Astrocyte (in vitro differentiated cells and primary cell): ENCODE measurements at regions not wholly inside any gene's neighbourhood (a gene's known extent, or its start where the extent isn't known, plus 50 kb on each side); places are given as distances from the start of the nearest gene placed in this dataset.

Experiments
- DNase-seq: peaks from one replicate; pipeline ENCODE4 v3.0.0-alpha.2; 2010; ENCODE audit warnings: low read depth
- FAIRE-seq: peaks from 2 replicates; lab custom pipeline; 2011; peaks lifted over from hg19 to GRCh38; lab: Jason Lieb, UNC
- H2AFZ ChIP-seq: 2 replicates; pipeline ENCODE4 v1.6.0; 2012; ENCODE audit warnings: low read depth, low read length, inconsistent platforms
- H3K27ac ChIP-seq: 2 replicates; pipeline ENCODE4 v1.5.1; 2011; ENCODE audit warnings: low read depth, low read length, inconsistent platforms
- H3K27me3 ChIP-seq: 2 replicates; pipeline ENCODE4 v1.6.0; 2011; ENCODE audit warnings: low read length, inconsistent platforms; ENCODE audit not compliant: insufficient read depth
- H3K36me3 ChIP-seq: 2 replicates; pipeline ENCODE4 v1.5.1; 2011; ENCODE audit warnings: low read length, inconsistent platforms; ENCODE audit not compliant: insufficient read depth
- H3K4me1 ChIP-seq: 2 replicates; pipeline ENCODE4 v1.5.1; 2011; ENCODE audit warnings: low read length, inconsistent platforms; ENCODE audit not compliant: insufficient read depth
- H3K4me2 ChIP-seq: 2 replicates; pipeline ENCODE4 v1.6.0; 2012; ENCODE audit warnings: low read length, inconsistent platforms
- H3K4me3 ChIP-seq: 2 replicates; pipeline ENCODE4 v1.5.1; 2011; ENCODE audit warnings: low read depth, mild to moderate bottlenecking, low read length, inconsistent platforms; ENCODE audit not compliant: insufficient read depth
- H3K79me2 ChIP-seq: 2 replicates; pipeline ENCODE4 v1.6.0; 2012; ENCODE audit warnings: mild to moderate bottlenecking, low read length, inconsistent platforms; ENCODE audit not compliant: insufficient read depth
- H3K9ac ChIP-seq: 2 replicates; pipeline ENCODE4 v1.6.0; 2012; ENCODE audit warnings: mild to moderate bottlenecking, low read length, inconsistent platforms
- H3K9me3 ChIP-seq: 2 replicates; pipeline ENCODE4 v1.5.1; 2012; ENCODE audit warnings: low read depth, mild to moderate bottlenecking, low read length, inconsistent platforms; ENCODE audit not compliant: insufficient read depth
- H4K20me1 ChIP-seq: 2 replicates; pipeline ENCODE4 v1.6.0; 2012; ENCODE audit warnings: low read length, inconsistent platforms; ENCODE audit not compliant: insufficient read depth
- H3K27ac Mint-ChIP-seq: one replicate; pipeline ENCODE4 v1.8.0; 2021; ENCODE audit warnings: mild to moderate bottlenecking, mixed read lengths; ENCODE audit not compliant: unreplicated experiment
- H3K27me3 Mint-ChIP-seq: one replicate; pipeline ENCODE4 v1.8.0; 2021; ENCODE audit warnings: low read depth, mixed read lengths; ENCODE audit not compliant: unreplicated experiment
- H3K36me3 Mint-ChIP-seq: one replicate; pipeline ENCODE4 v1.8.0; 2021; ENCODE audit warnings: low read depth, mixed read lengths; ENCODE audit not compliant: unreplicated experiment
- H3K4me1 Mint-ChIP-seq: one replicate; pipeline ENCODE4 v1.8.0; 2021; ENCODE audit warnings: low read depth, mixed read lengths; ENCODE audit not compliant: unreplicated experiment
- H3K4me3 Mint-ChIP-seq: one replicate; pipeline ENCODE4 v1.8.0; 2021; ENCODE audit warnings: mild to moderate bottlenecking, moderate library complexity, mixed read lengths; ENCODE audit not compliant: unreplicated experiment
- H3K9me3 Mint-ChIP-seq: one replicate; pipeline ENCODE4 v1.8.0; 2021; ENCODE audit warnings: mild to moderate bottlenecking, mixed read lengths; ENCODE audit not compliant: unreplicated experiment
- EZH2 ChIP-seq: IDR thresholded peaks from 2 replicates; pipeline ENCODE4 v1.6.1; 2012; ENCODE audit warnings: mild to moderate bottlenecking, low read length, inconsistent platforms; ENCODE audit not compliant: insufficient read depth
- TF ChIP-seq, protein P1 (sequence below): IDR thresholded peaks from 2 replicates; pipeline ENCODE4 v1.5.1; 2011; ENCODE audit warnings: low read depth, mild to moderate bottlenecking, inconsistent platforms, low read length, moderate library complexity; ENCODE audit not compliant: insufficient read depth

DNA sequence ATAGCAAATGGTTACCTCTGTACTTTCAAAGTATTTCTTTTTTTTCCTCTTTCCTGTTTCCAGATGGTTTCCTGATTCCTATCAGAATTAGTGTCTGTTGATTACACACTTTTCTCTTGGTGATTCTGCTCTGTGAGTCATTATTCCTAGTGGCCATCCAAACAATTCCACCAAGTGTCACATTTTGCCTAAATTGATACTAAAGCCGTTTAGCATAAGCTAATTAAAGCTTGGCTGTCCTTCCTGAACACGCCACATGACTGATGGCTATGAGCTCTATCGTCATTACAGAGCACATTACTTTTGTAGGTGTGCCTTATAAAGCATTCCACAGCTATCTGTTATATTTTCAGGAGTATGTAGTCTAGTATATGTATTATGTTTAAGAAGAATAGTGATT, 671.2 kb downstream of the CDH8 start:
- Histone ChIP-seq H3K4me1 (no peaks in the 10 kb centered on the region), H4K20me1 (no peaks in the 10 kb centered on the region), H3K36me3 (no peaks in the 10 kb centered on the region), H3K9me3 (no peaks in the 10 kb centered on the region), H2AFZ (no peak overlapping the region), H3K79me2 (no peaks in the 10 kb centered on the region), H3K27me3 (no peaks in the 10 kb centered on the region), H3K4me2 (no peak overlapping the region), H3K4me3 (no peak overlapping the region), H3K27ac (no peak overlapping the region), H3K9ac (no peak overlapping the region)
- Mint-ChIP-seq H3K27me3 (no peaks in the 10 kb centered on the region), H3K9me3 (no peaks in the 10 kb centered on the region), H3K27ac (no peak overlapping the region), H3K4me1 (peaks cover 1% of the 10 kb centered on the region), H3K36me3 (no peaks in the 10 kb centered on the region), H3K4me3 (no peak overlapping the region)
- no peak for FAIRE-seq
- no peak for TF ChIP-seq EZH2
- TF ChIP-seq, protein P1, sequence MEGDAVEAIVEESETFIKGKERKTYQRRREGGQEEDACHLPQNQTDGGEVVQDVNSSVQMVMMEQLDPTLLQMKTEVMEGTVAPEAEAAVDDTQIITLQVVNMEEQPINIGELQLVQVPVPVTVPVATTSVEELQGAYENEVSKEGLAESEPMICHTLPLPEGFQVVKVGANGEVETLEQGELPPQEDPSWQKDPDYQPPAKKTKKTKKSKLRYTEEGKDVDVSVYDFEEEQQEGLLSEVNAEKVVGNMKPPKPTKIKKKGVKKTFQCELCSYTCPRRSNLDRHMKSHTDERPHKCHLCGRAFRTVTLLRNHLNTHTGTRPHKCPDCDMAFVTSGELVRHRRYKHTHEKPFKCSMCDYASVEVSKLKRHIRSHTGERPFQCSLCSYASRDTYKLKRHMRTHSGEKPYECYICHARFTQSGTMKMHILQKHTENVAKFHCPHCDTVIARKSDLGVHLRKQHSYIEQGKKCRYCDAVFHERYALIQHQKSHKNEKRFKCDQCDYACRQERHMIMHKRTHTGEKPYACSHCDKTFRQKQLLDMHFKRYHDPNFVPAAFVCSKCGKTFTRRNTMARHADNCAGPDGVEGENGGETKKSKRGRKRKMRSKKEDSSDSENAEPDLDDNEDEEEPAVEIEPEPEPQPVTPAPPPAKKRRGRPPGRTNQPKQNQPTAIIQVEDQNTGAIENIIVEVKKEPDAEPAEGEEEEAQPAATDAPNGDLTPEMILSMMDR: no peak
- no peak for DNase-seq

DNA sequence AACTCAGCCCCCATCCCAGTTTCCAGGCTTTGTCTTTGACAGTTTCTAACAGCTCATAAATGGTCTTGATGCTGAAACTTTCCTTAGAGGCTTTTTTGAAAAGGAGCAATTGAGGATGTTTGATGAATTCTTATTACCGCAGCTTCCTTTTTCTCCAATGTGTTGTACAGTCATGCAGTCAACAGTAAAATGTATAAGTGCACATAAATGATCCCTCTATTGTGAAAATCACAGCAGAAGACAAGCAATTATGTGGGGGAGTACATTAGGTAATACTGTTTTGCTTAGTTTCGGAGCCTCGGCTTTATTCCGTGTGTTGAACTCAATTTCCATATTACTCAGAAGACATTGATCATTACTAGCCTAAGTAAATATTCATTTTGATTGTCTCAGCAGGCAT, 673.7 kb downstream of the CDH8 start:
- no peak overlapping the region for H3K9ac ChIP-seq
- no peak for TF ChIP-seq EZH2
- TF ChIP-seq, protein P1: no peak

DNA sequence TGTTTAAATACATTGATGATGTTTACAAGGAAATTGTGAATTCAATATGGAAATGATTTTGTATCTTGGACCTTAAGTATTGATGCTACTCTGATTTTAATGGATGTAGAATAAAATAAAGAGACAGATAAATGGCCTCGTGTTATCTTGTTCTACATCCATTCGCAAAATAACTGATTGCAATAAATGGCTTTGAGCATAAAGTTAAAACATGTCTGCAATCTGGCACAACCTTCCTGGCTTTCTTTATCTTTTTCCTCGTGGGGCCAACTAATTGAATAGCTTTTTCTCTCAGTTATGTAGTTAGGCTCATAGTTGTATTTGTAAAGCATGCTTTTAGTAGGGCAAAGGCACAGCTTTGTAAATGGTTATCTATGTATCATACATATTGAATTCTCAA, 691.4 kb downstream of the CDH8 start:
- no peak for TF ChIP-seq EZH2
- no peak overlapping the region for H3K4me3 Mint-ChIP-seq
- H3K36me3 Mint-ChIP-seq: no peaks in the 10 kb centered on the region
- DNase-seq (no peak), FAIRE-seq (no peak)
- H3K4me2 ChIP-seq: no peak overlapping the region
- no peaks in the 10 kb centered on the region for H4K20me1 ChIP-seq
- H3K36me3 ChIP-seq: no peaks in the 10 kb centered on the region
- H3K27me3 ChIP-seq: no peaks in the 10 kb centered on the region
- no peaks in the 10 kb centered on the region for H3K9me3 Mint-ChIP-seq
- no peaks in the 10 kb centered on the region for H3K4me1 ChIP-seq
- H3K9ac ChIP-seq: no peak overlapping the region
- no peak overlapping the region for H3K27ac ChIP-seq
- no peaks in the 10 kb centered on the region for H3K4me1 Mint-ChIP-seq
- no peaks in the 10 kb centered on the region for H3K27me3 Mint-ChIP-seq
- no peak overlapping the region for H3K4me3 ChIP-seq
- H3K9me3 ChIP-seq: no peaks in the 10 kb centered on the region
- no peak overlapping the region for H3K27ac Mint-ChIP-seq
- no peaks in the 10 kb centered on the region for H3K79me2 ChIP-seq
- H2AFZ ChIP-seq: no peak overlapping the region

More for the DNA sequence above, 673.7 kb downstream of the CDH8 start:
- no peak overlapping the region for H3K4me3 ChIP-seq
- H3K27ac ChIP-seq: no peak overlapping the region
- H3K27ac Mint-ChIP-seq: no peak overlapping the region
- no peaks in the 10 kb centered on the region for H3K27me3 Mint-ChIP-seq
- H3K9me3 Mint-ChIP-seq: no peaks in the 10 kb centered on the region
- H3K4me1 Mint-ChIP-seq: peaks cover 1% of the 10 kb centered on the region
- no peaks in the 10 kb centered on the region for H3K36me3 ChIP-seq
- no peak overlapping the region for H2AFZ ChIP-seq
- no peak for FAIRE-seq
- no peaks in the 10 kb centered on the region for H3K79me2 ChIP-seq
- DNase-seq: no peak
- H3K4me3 Mint-ChIP-seq: no peak overlapping the region
- no peaks in the 10 kb centered on the region for H4K20me1 ChIP-seq
- no peaks in the 10 kb centered on the region for H3K9me3 ChIP-seq
- H3K36me3 Mint-ChIP-seq: no peaks in the 10 kb centered on the region
- H3K4me2 ChIP-seq: no peak overlapping the region
- H3K27me3 ChIP-seq: no peaks in the 10 kb centered on the region
- H3K4me1 ChIP-seq: no peaks in the 10 kb centered on the region
